ENCODE measurements at regions not wholly inside any gene's neighbourhood (a gene's known extent, or its start where the extent isn't known, plus 50 kb on each side); places are given as distances from the start of the nearest gene placed in this dataset.

DNA sequence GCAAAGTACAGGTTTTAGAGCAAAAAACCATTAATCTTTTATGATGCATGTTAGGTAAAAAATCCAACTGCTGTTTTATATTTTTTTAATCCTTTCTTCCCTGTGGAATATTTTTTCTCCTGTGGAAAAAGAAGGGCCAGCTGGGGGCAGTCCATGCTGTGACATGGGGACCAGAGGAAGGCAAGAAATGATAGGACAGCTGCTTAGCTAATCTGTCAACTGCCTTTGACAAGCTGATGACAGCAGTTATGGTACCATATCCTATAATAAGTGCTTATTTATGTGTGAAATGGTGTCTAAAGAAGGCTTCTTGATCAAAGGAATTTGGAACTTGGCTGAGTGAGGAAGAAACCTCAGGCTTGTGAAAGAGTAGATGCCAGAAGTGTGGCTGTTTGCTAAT is 452.4 kb upstream of the NOVA1 start:
- no peak overlapping the region for H3K27ac Mint-ChIP-seq (ENCODE audit: unreplicated experiment)
- no peak overlapping the region for H3K4me3 Mint-ChIP-seq (ENCODE audit: unreplicated experiment)
- intact Hi-C loops (cut with micrococcal nuclease; ENCODE audit: unreplicated experiment) = loop anchor here (1.0 kb wide), 1 partner anchor 478 kb away; no protein-coding TSS in a partner anchor
- peaks cover 8% of the 10 kb centered on the region for H3K36me3 Mint-ChIP-seq (ENCODE audit: insufficient read depth, unreplicated experiment)
- BruUV-seq (replicated peaks) = no TSS peak
- H3K27me3 Mint-ChIP-seq (ENCODE audit: insufficient read depth, unreplicated experiment) = no peaks in the 10 kb centered on the region
- TF ChIP-seq, protein P1, sequence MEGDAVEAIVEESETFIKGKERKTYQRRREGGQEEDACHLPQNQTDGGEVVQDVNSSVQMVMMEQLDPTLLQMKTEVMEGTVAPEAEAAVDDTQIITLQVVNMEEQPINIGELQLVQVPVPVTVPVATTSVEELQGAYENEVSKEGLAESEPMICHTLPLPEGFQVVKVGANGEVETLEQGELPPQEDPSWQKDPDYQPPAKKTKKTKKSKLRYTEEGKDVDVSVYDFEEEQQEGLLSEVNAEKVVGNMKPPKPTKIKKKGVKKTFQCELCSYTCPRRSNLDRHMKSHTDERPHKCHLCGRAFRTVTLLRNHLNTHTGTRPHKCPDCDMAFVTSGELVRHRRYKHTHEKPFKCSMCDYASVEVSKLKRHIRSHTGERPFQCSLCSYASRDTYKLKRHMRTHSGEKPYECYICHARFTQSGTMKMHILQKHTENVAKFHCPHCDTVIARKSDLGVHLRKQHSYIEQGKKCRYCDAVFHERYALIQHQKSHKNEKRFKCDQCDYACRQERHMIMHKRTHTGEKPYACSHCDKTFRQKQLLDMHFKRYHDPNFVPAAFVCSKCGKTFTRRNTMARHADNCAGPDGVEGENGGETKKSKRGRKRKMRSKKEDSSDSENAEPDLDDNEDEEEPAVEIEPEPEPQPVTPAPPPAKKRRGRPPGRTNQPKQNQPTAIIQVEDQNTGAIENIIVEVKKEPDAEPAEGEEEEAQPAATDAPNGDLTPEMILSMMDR (IDR thresholded peaks at IDR 0.05; ENCODE audit: insufficient read depth in 1 of 2, low read depth in 1 of 2, low read length in 1 of 2, severe bottlenecking in 1 of 2, unreplicated experiment in 1 of 2) = no peak
- POLR2A ChIA-PET = interaction anchor here (0.6 kb wide), 1 partner anchor 21 kb away, joined by 3 read pairs; no protein-coding TSS in a partner anchor
- no peaks in the 10 kb centered on the region for H3K9me3 Mint-ChIP-seq (ENCODE audit: unreplicated experiment)
- DNase-seq = no peak
- Histone ChIP-seq H3K4me1 (peaks cover 10% of the 10 kb centered on the region; the same call in 1 of the 2 replicates), H3K36me3 (ENCODE audit: control insufficient read depth, insufficient read depth, low read length) (no peaks in the 10 kb centered on the region), H3K9me3 (no peaks in the 10 kb centered on the region), H3K4me3 (ENCODE audit: low read depth, low read length) (no peak overlapping the region), H3K27me3 (replicated peaks; ENCODE audit: control insufficient read depth, insufficient read depth, low read length) (no peaks in the 10 kb centered on the region)
- CTCF ChIA-PET = no interaction called here
- no peaks in the 10 kb centered on the region for H3K4me1 Mint-ChIP-seq (ENCODE audit: low read depth, unreplicated experiment)

DNA sequence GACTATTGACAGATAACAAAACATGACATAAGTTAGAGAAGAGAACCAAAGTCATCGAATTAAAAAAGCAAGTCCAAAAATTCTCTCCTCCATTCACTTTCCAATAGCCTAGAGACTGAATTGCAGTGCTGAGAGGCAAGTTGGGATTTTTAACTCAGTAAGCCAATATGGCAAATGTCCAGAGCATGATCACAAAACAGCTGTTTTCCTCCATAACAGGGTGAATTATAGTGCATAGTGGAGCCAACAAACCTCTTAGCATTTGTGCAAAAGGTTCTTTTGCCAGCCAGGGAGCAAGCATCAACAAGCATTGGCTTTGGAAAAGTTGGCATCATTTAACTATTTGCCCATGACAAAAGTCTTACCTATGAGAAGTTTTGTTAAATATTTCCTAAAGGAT is 458.8 kb upstream of the NOVA1 start:
- CTCF ChIA-PET = no interaction called here
- intact Hi-C loops (cut with micrococcal nuclease; ENCODE audit: unreplicated experiment) = loop anchor here (2.0 kb wide), 1 partner anchor 16 kb away; no protein-coding TSS in a partner anchor
- BruUV-seq (replicated peaks) = no TSS peak

DNA sequence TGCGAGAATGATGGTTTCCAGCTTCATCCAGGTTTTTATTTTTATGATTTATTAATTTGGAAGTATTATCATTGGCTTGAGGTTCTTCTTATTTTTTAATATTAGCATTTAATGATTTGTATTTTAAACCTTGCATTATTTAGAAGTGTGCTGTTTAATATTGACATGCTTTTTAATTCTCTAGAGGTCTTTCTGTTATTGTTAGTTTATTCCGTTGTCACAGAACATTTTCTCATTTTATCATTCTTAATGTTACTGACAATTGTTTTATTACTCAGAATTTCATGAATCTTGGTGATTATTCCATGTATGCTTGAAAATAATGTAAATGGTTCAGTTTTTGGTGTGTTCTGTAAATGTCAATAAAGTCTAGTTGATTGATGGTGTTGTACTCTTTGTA is 463.5 kb upstream of the NOVA1 start:
- no peaks in the 10 kb centered on the region for H3K4me1 Mint-ChIP-seq (ENCODE audit: low read depth, unreplicated experiment)
- H3K4me3 ChIP-seq (ENCODE audit: low read depth, low read length) = no peak overlapping the region
- BruUV-seq (replicated peaks) = no TSS peak
- no peak overlapping the region for H3K27ac Mint-ChIP-seq (ENCODE audit: unreplicated experiment)
- no peak overlapping the region for H3K4me3 Mint-ChIP-seq (ENCODE audit: unreplicated experiment)
- H3K27me3 Mint-ChIP-seq (ENCODE audit: insufficient read depth, unreplicated experiment) = no peaks in the 10 kb centered on the region
- no peaks in the 10 kb centered on the region for H3K36me3 Mint-ChIP-seq (ENCODE audit: insufficient read depth, unreplicated experiment)
- H3K27me3 ChIP-seq (replicated peaks; ENCODE audit: control insufficient read depth, insufficient read depth, low read length) = no peaks in the 10 kb centered on the region
- ChIA-PET CTCF (no interaction called here), POLR2A (no interaction called here)
- TF ChIP-seq, protein P1 (IDR thresholded peaks at IDR 0.05; ENCODE audit: insufficient read depth in 1 of 2, low read depth in 1 of 2, low read length in 1 of 2, severe bottlenecking in 1 of 2, unreplicated experiment in 1 of 2) = no peak
- intact Hi-C loops (cut with micrococcal nuclease; ENCODE audit: unreplicated experiment) = no loop called here
- H3K4me1 ChIP-seq = peaks cover 18% of the 10 kb centered on the region; the same call in 1 of the 2 replicates
- no peak for DNase-seq
- no peaks in the 10 kb centered on the region for H3K36me3 ChIP-seq (ENCODE audit: control insufficient read depth, insufficient read depth, low read length)
- H3K9me3 ChIP-seq = no peaks in the 10 kb centered on the region
- H3K9me3 Mint-ChIP-seq (ENCODE audit: unreplicated experiment) = no peaks in the 10 kb centered on the region

More for the DNA sequence above, 458.8 kb upstream of the NOVA1 start:
- Histone ChIP-seq H3K36me3 (ENCODE audit: control insufficient read depth, insufficient read depth, low read length) (no peaks in the 10 kb centered on the region), H3K4me1 (peaks cover 18% of the 10 kb centered on the region; the same call in 1 of the 2 replicates), H3K9me3 (no peaks in the 10 kb centered on the region), H3K27me3 (replicated peaks; ENCODE audit: control insufficient read depth, insufficient read depth, low read length) (no peaks in the 10 kb centered on the region), H3K4me3 (ENCODE audit: low read depth, low read length) (no peak overlapping the region)
- H3K9me3 Mint-ChIP-seq (ENCODE audit: unreplicated experiment) = no peaks in the 10 kb centered on the region
- H3K4me1 Mint-ChIP-seq (ENCODE audit: low read depth, unreplicated experiment) = no peaks in the 10 kb centered on the region
- POLR2A ChIA-PET = no interaction called here
- no peak overlapping the region for H3K4me3 Mint-ChIP-seq (ENCODE audit: unreplicated experiment)
- H3K36me3 Mint-ChIP-seq (ENCODE audit: insufficient read depth, unreplicated experiment) = peaks cover 8% of the 10 kb centered on the region
- TF ChIP-seq, protein P1 (IDR thresholded peaks at IDR 0.05; ENCODE audit: insufficient read depth in 1 of 2, low read depth in 1 of 2, low read length in 1 of 2, severe bottlenecking in 1 of 2, unreplicated experiment in 1 of 2) = no peak
- no peak for DNase-seq
- no peak overlapping the region for H3K27ac Mint-ChIP-seq (ENCODE audit: unreplicated experiment)
- H3K27me3 Mint-ChIP-seq (ENCODE audit: insufficient read depth, unreplicated experiment) = no peaks in the 10 kb centered on the region

Data from Caco-2 (cell line).